ENCODE measurements at regions not wholly inside any gene's neighbourhood (a gene's known extent, or its start where the extent isn't known, plus 50 kb on each side); places are given as distances from the start of the nearest gene placed in this dataset.

DNA sequence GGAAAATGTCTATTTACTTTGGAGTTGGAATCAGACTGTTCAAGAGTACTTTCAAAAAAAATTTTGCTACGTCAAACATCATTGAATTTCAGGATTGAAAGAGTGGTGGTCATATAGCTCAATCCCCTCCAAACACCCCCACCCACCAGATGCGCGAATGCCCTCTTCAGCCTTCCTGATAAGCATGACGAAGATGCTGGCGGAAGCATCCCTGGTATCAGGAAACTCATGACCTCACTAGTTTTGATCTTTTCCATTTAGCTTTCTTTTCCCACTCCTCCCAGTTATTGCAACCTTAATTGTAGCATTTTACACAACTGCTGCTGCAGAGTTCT is 104.4 kb downstream of the LEPR start:
- TF ChIP-seq EZH2phosphoT487 (IDR thresholded peaks at IDR 0.05; ENCODE audit: insufficient read depth, low read depth) (no peak), EZH2 (IDR thresholded peaks at IDR 0.05; ENCODE audit: insufficient read depth, poor library complexity, severe bottlenecking) (no peak)
- Histone ChIP-seq H3K9ac (no peak overlapping the region), H4K20me1 (ENCODE audit: insufficient read depth) (no peaks in the 10 kb centered on the region), H3K36me3 (ENCODE audit: low read depth) (no peaks in the 10 kb centered on the region), H3K79me2 (ENCODE audit: insufficient read depth) (no peaks in the 10 kb centered on the region), H3K9me2 (ENCODE audit: insufficient read depth) (no peaks in the 10 kb centered on the region), H3K4me3 (peak overlapping the region; percentile 70), H3K9me3 (ENCODE audit: low read depth) (no peaks in the 10 kb centered on the region), H3K27me3 (replicated peaks; ENCODE audit: insufficient read depth) (peaks cover 26% of the 10 kb centered on the region), H3F3A (ENCODE audit: insufficient read depth) (peaks cover 23% of the 10 kb centered on the region), H3K4me2 (ENCODE audit: unreplicated experiment) (peak overlapping the region; percentile 83), H3K27ac (no peak overlapping the region), H3K4me1 (ENCODE audit: insufficient read depth) (peaks cover 27% of the 10 kb centered on the region), H2AFZ (peak overlapping the region; percentile 77; the same call in 1 of the 2 replicates)
- WGBS, 2 experiments (ENCODE audit: low coverage in 1 of 2, low lambda C conversion rate in 2 of 2, missing lambda C conversion rate in 2 of 2), result 32 to 37% methylated on average over 5 of the region's 5 CpGs
- no peak for DNase-seq
- in situ Hi-C loops (cut with MboI), result no loop called here

DNA sequence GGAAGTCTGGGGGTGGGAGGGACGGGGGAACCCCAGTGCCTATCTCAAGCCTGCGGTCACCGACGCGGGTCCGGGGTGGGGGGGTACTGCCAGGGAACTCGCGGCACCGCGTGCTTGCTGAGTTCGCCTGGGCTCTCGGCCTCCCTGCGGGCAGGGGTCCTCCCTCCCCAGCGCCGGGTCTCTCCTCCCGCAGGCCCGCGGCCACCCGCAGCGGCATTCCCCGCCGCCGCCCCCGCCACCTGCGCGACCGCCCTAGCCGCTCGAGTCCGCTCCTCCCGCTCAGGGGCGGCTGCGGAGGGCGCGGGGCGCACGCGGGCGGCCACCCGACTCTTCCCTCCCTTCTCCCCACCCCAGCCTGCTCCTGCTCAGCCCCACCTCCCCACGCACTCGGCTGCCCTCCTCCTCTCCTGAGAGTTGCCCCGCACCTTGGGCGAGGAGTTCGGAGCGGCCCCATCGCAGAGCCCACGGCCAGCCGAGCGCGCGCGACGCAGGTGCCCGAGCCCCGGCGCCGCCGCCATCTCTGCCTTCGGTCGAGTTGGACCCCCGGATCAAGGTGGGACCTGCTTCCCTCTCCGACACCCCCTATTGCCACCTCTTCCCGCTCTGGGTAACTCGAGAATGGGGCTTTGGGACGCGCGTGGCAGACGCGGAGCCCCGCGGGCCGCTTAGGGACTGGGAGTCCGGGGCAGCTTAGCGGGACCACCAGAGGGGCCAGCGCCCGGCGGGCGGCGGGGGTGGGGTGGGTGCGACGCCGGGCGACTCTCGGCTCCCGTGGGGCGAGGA is 105.0 kb downstream of the LEPR start:
- no peaks in the 10 kb centered on the region for H3K9me2 ChIP-seq (ENCODE audit: insufficient read depth)
- H3K4me2 ChIP-seq (ENCODE audit: unreplicated experiment), result peak overlapping the region; percentile 83
- H2AFZ ChIP-seq, result peak overlapping the region; percentile 77
- H3K4me1 ChIP-seq (ENCODE audit: insufficient read depth), result peaks cover 27% of the 10 kb centered on the region
- in situ Hi-C loops (cut with MboI), result no loop called here
- no peak overlapping the region for H3K27ac ChIP-seq
- H3K27me3 ChIP-seq (replicated peaks; ENCODE audit: insufficient read depth), result peaks cover 26% of the 10 kb centered on the region
- no peaks in the 10 kb centered on the region for H3K36me3 ChIP-seq (ENCODE audit: low read depth)
- DNase-seq, result peak; percentile 40
- no peaks in the 10 kb centered on the region for H3K79me2 ChIP-seq (ENCODE audit: insufficient read depth)
- TF ChIP-seq EZH2phosphoT487 (IDR thresholded peaks at IDR 0.05; ENCODE audit: insufficient read depth, low read depth) (no peak), EZH2 (IDR thresholded peaks at IDR 0.05; ENCODE audit: insufficient read depth, poor library complexity, severe bottlenecking) (no peak)
- peaks cover 23% of the 10 kb centered on the region for H3F3A ChIP-seq (ENCODE audit: insufficient read depth)
- peak overlapping the region; percentile 70 for H3K4me3 ChIP-seq
- no peaks in the 10 kb centered on the region for H3K9me3 ChIP-seq (ENCODE audit: low read depth)
- WGBS, 2 experiments (ENCODE audit: low coverage in 1 of 2, low lambda C conversion rate in 2 of 2, missing lambda C conversion rate in 2 of 2), result 3 to 6% methylated on average over 39 to 68 of the region's 87 CpGs
- peak overlapping the region; percentile 43 for H3K9ac ChIP-seq
- no peaks in the 10 kb centered on the region for H4K20me1 ChIP-seq (ENCODE audit: insufficient read depth)

- no peaks in the 10 kb centered on the region for H3K9me2 ChIP-seq (ENCODE audit: insufficient read depth)
- peak overlapping the region; percentile 83 for H3K4me2 ChIP-seq (ENCODE audit: unreplicated experiment)
- peak overlapping the region; percentile 77 for H2AFZ ChIP-seq
- no peak overlapping the region for H3K27ac ChIP-seq
- H3K9me3 ChIP-seq (ENCODE audit: low read depth), result no peaks in the 10 kb centered on the region
- H3K4me1 ChIP-seq (ENCODE audit: insufficient read depth), result peaks cover 27% of the 10 kb centered on the region
- H4K20me1 ChIP-seq (ENCODE audit: insufficient read depth), result no peaks in the 10 kb centered on the region
- peak overlapping the region; percentile 70 for H3K4me3 ChIP-seq
- no peaks in the 10 kb centered on the region for H3K36me3 ChIP-seq (ENCODE audit: low read depth)
- in situ Hi-C loops (cut with MboI), result no loop called here
- 10 to 23% methylated on average over 6 to 9 of the region's 10 CpGs for WGBS, 2 experiments (ENCODE audit: low coverage in 1 of 2, low lambda C conversion rate in 2 of 2, missing lambda C conversion rate in 2 of 2)
- peaks cover 26% of the 10 kb centered on the region for H3K27me3 ChIP-seq (replicated peaks; ENCODE audit: insufficient read depth)
- H3K79me2 ChIP-seq (ENCODE audit: insufficient read depth), result no peaks in the 10 kb centered on the region
- H3K9ac ChIP-seq, result peak overlapping the region; percentile 43
- H3F3A ChIP-seq (ENCODE audit: insufficient read depth), result peaks cover 23% of the 10 kb centered on the region
- no peak for DNase-seq
- TF ChIP-seq EZH2 (IDR thresholded peaks at IDR 0.05; ENCODE audit: insufficient read depth, poor library complexity, severe bottlenecking), result no peak
- no peak for TF ChIP-seq EZH2phosphoT487 (IDR thresholded peaks at IDR 0.05; ENCODE audit: insufficient read depth, low read depth)
Measured at GRCh38 chr1:65526049-65526556, 105.6 kb downstream of the LEPR start.

- H3K9me3 ChIP-seq (ENCODE audit: low read depth), result no peaks in the 10 kb centered on the region
- H3K79me2 ChIP-seq (ENCODE audit: insufficient read depth), result no peaks in the 10 kb centered on the region
- no peaks in the 10 kb centered on the region for H3K9me2 ChIP-seq (ENCODE audit: insufficient read depth)
- H3K4me2 ChIP-seq (ENCODE audit: unreplicated experiment), result peak overlapping the region; percentile 79
- peaks cover 26% of the 10 kb centered on the region for H3K27me3 ChIP-seq (replicated peaks; ENCODE audit: insufficient read depth)
- WGBS, 2 experiments (ENCODE audit: low coverage in 1 of 2, low lambda C conversion rate in 2 of 2, missing lambda C conversion rate in 2 of 2), result 1% methylated on average over 3 of the region's 3 CpGs
- H3K4me3 ChIP-seq, result peak overlapping the region; percentile 63
- peaks cover 23% of the 10 kb centered on the region for H3F3A ChIP-seq (ENCODE audit: insufficient read depth)
- H3K27ac ChIP-seq, result peak overlapping the region; percentile 84
- H3K4me1 ChIP-seq (ENCODE audit: insufficient read depth), result peaks cover 27% of the 10 kb centered on the region
- peak; percentile 88 for DNase-seq
- H2AFZ ChIP-seq, result peak overlapping the region; percentile 64
- in situ Hi-C loops (cut with MboI), result no loop called here
- H4K20me1 ChIP-seq (ENCODE audit: insufficient read depth), result no peaks in the 10 kb centered on the region
- peak overlapping the region; percentile 78 for H3K9ac ChIP-seq
- no peaks in the 10 kb centered on the region for H3K36me3 ChIP-seq (ENCODE audit: low read depth)
- TF ChIP-seq EZH2 (IDR thresholded peaks at IDR 0.05; ENCODE audit: insufficient read depth, poor library complexity, severe bottlenecking), result no peak
- TF ChIP-seq EZH2phosphoT487 (IDR thresholded peaks at IDR 0.05; ENCODE audit: insufficient read depth, low read depth), result no peak
Measured at GRCh38 chr1:65527190-65527589, 106.7 kb downstream of the LEPR start.

Measured in GM23248 (cell line).